DMS153 treated with DMSO at 0.1 percent for 48 hours (cell line): ENCODE measurements at regions not wholly inside any gene's neighbourhood (a gene's known extent, or its start where the extent isn't known, plus 50 kb on each side); places are given as distances from the start of the nearest gene placed in this dataset.
"Not testable (repeated sequence)": the region's sequence is repeated elsewhere in the genome, so short reads cannot be mapped to it uniquely, and the experiment has no call there.

ENCODE experiments used
- DNase-seq: peaks from one replicate; lab custom pipeline; 2025; ENCODE audit not compliant: unreplicated experiment; lab: John Stamatoyannopoulos, UW

- no peak for DNase-seq
These were observed 189.8 kb upstream of the CDH5 start for GRCh38 chr16:66176731-66177130.

- DNase-seq, result no peak
These were observed 190.4 kb upstream of the CDH5 start for GRCh38 chr16:66176111-66176510.

- no peak for DNase-seq
These were observed 190.9 kb upstream of the CDH5 start for GRCh38 chr16:66175636-66176035.

GRCh38 chr16:66175058-66175457 is 191.4 kb upstream of the CDH5 start:
- no peak for DNase-seq

- not testable (repeated sequence) for DNase-seq
These were observed 192.7 kb upstream of the CDH5 start for GRCh38 chr16:66173796-66174195.

GRCh38 chr16:66173181-66173580 is 193.3 kb upstream of the CDH5 start:
- not testable (repeated sequence) for DNase-seq

GRCh38 chr16:66172463-66172862 is 194.0 kb upstream of the CDH5 start:
- no peak for DNase-seq

- DNase-seq, result no peak
These were observed 194.9 kb upstream of the CDH5 start for GRCh38 chr16:66171578-66171977.

GRCh38 chr16:66170989-66171388 is 195.5 kb upstream of the CDH5 start:
- DNase-seq, result no peak

GRCh38 chr16:66169817-66170216 is 196.7 kb upstream of the CDH5 start:
- no peak for DNase-seq

GRCh38 chr16:66168777-66169176 is 197.7 kb upstream of the CDH5 start:
- no peak for DNase-seq

GRCh38 chr16:66167564-66168291 is 198.8 kb upstream of the CDH5 start:
- DNase-seq, result no peak

GRCh38 chr16:66166490-66166889 is 200.0 kb upstream of the CDH5 start:
- DNase-seq, result no peak

- DNase-seq, result no peak
These were observed 200.6 kb upstream of the CDH5 start for GRCh38 chr16:66165879-66166278.

GRCh38 chr16:66164581-66165247 is 201.8 kb upstream of the CDH5 start:
- no peak for DNase-seq

- DNase-seq, result no peak
These were observed 203.7 kb upstream of the CDH5 start for GRCh38 chr16:66162821-66163220.

GRCh38 chr16:66161942-66162341 is 204.5 kb upstream of the CDH5 start:
- DNase-seq, result no peak

GRCh38 chr16:66161269-66161668 is 205.2 kb upstream of the CDH5 start:
- no peak for DNase-seq

GRCh38 chr16:66159987-66160386 is 206.5 kb upstream of the CDH5 start:
- DNase-seq, result no peak

- DNase-seq, result no peak
These were observed 210.0 kb upstream of the CDH5 start for GRCh38 chr16:66156538-66156937.

- DNase-seq, result no peak
These were observed 210.6 kb upstream of the CDH5 start for GRCh38 chr16:66155933-66156332.

GRCh38 chr16:66154801-66155200 is 211.7 kb upstream of the CDH5 start:
- no peak for DNase-seq
